GM12891 (cell line): ENCODE measurements at regions not wholly inside any gene's neighbourhood (a gene's known extent, or its start where the extent isn't known, plus 50 kb on each side); places are given as distances from the start of the nearest gene placed in this dataset.

ENCODE experiments used
- POLR2A ChIP-seq: IDR thresholded peaks from 2 replicates; pipeline ENCODE4 v1.6.1; 2011; ENCODE audit warnings: low read depth, low read length, control low read depth
- POLR2AphosphoS5 ChIP-seq: IDR thresholded peaks from 2 replicates; pipeline ENCODE4 v1.6.1; 2011; ENCODE audit warnings: low read depth, low read length, control low read depth
- TAF1 ChIP-seq: IDR thresholded peaks from 2 replicates; pipeline ENCODE4 v1.6.1; 2011; ENCODE audit warnings: low read depth, low read length, control low read depth

GRCh38 chr16:26731729-26732128 lies 335.0 kb upstream of the C16orf82 start:
- no peak for TF ChIP-seq POLR2A
- no peak for TF ChIP-seq TAF1
- TF ChIP-seq POLR2AphosphoS5: no peak
